ENCODE measurements at regions not wholly inside any gene's neighbourhood (a gene's known extent, or its start where the extent isn't known, plus 50 kb on each side); places are given as distances from the start of the nearest gene placed in this dataset.

- Histone ChIP-seq H2AFZ (ENCODE audit: low read depth, low read length) (no peak overlapping the region), H3K4me3 (replicated peaks in 1 of 3; ENCODE audit: insufficient read depth in 1 of 3, low read depth in 1 of 3, low read length in 3 of 3) (no peak overlapping the region), H3K27me3 (ENCODE audit: control insufficient read depth in 2 of 2, insufficient read depth in 2 of 2, low read length in 2 of 2) (no peaks in the 10 kb centered on the region), H3K79me2 (ENCODE audit: control insufficient read depth, insufficient read depth, low read length) (no peaks in the 10 kb centered on the region), H3K36me3 (ENCODE audit: control insufficient read depth in 2 of 2, extremely low read depth in 1 of 2, insufficient read depth in 2 of 2, low read length in 2 of 2) (no peaks in the 10 kb centered on the region), H3K27ac (ENCODE audit: insufficient read depth, low read depth, low read length) (no peak overlapping the region), H4K20me1 (replicated peaks; ENCODE audit: control insufficient read depth, extremely low read depth, insufficient read depth, low read length) (no peaks in the 10 kb centered on the region), H3K4me2 (ENCODE audit: insufficient read depth, low read length) (no peak overlapping the region), H3K9me1 (replicated peaks; ENCODE audit: control insufficient read depth, extremely low read depth, insufficient read depth, low read length) (no peaks in the 10 kb centered on the region), H3K9me3 (replicated peaks; ENCODE audit: control insufficient read depth, insufficient read depth, low read length) (peaks cover 5% of the 10 kb centered on the region), H3K9ac (replicated peaks; ENCODE audit: extremely low read depth, insufficient read depth, low read length) (no peak overlapping the region), H3K4me1 (ENCODE audit: control insufficient read depth, extremely low read depth, insufficient read depth, low read length) (no peaks in the 10 kb centered on the region)
- TF ChIP-seq MYC (IDR thresholded peaks at IDR 0.05; ENCODE audit: low read depth, low read length), result no peak
- no peak for TF ChIP-seq MAX (IDR thresholded peaks at IDR 0.05; ENCODE audit: insufficient read depth, insufficient read length)
- TF ChIP-seq FOS (IDR thresholded peaks at IDR 0.05; ENCODE audit: borderline replicate concordance, insufficient read depth, low read length), result no peak
- TF ChIP-seq EZH2 (IDR thresholded peaks at IDR 0.05; ENCODE audit: borderline replicate concordance, low read depth, low read length, severe bottlenecking), result no peak
- no peak for TF ChIP-seq POLR2AphosphoS5 (IDR thresholded peaks at IDR 0.05; ENCODE audit: insufficient read depth, low read depth, low read length)
- no peak for TF ChIP-seq POLR2A (IDR thresholded peaks at IDR 0.05; ENCODE audit: low read depth, low read length)
- no peak for TF ChIP-seq JUN (IDR thresholded peaks at IDR 0.05; ENCODE audit: borderline replicate concordance, insufficient read depth, insufficient read length, low read depth)
- TF ChIP-seq CTCF (IDR thresholded peaks at IDR 0.05; ENCODE audit: extremely low read depth in 1 of 2, insufficient read depth in 1 of 2, low read depth in 1 of 2, low read length in 2 of 2), result no peak
- TF ChIP-seq GATA2 (IDR thresholded peaks at IDR 0.05; ENCODE audit: insufficient read depth, insufficient read length, low read depth, low read length), result no peak
- intact Hi-C loops (cut with micrococcal nuclease) (no loop called here), dilution Hi-C loops (cut with MboI; ENCODE audit: extremely low pct_ligation_motif_present, low sequenced_read_pairs) (no loop called here)
- FAIRE-seq (no peak), DNase-seq (ENCODE audit: low read depth, low spot score) (no peak)
- ChIA-PET CTCF (no interaction called here), POLR2A (no interaction called here)
- BruUV-seq (replicated peaks), result no TSS peak
Measured at GRCh38 chr2:139605668-139606067, 825.5 kb upstream of the NXPH2 start.
